ENCODE measurements at regions not wholly inside any gene's neighbourhood (a gene's known extent, or its start where the extent isn't known, plus 50 kb on each side); places are given as distances from the start of the nearest gene placed in this dataset.
"Not testable (repeated sequence)": the region's sequence is repeated elsewhere in the genome, so short reads cannot be mapped to it uniquely, and the experiment has no call there.

GRCh38 chr12:75683995-75684586 is 172.7 kb upstream of the KRR1 start:
- not testable (repeated sequence) for TF ChIP-seq TAF1 (IDR thresholded peaks at IDR 0.05; ENCODE audit: borderline replicate concordance, low read depth, low read length); POLR2AphosphoS5 (IDR thresholded peaks at IDR 0.05; ENCODE audit: low read depth, low read length)

Data from GM12892 (cell line).